ENCODE measurements at regions not wholly inside any gene's neighbourhood (a gene's known extent, or its start where the extent isn't known, plus 50 kb on each side); places are given as distances from the start of the nearest gene placed in this dataset.
"Not testable (repeated sequence)": the region's sequence is repeated elsewhere in the genome, so short reads cannot be mapped to it uniquely, and the experiment has no call there.

DNA sequence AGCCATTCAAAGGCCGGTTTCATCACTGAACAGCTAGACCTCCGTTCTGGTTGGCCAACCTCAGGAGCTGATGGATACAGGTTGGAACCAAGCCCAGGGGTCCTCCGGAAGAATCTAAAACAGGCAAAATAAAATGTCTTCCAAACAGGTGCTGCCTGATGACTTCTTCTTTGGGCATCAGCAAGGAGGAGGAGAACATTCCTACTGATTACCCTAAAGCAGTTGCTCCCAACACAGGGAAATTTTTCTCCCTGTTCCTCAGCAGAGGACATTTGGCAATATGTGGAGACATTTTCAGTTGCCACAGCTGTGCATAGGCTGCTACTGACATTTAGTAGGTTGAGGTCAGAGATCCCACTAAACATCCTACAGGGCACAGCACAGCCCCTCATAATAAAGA is 319.3 kb upstream of the PPARGC1A start:
- DNase-seq = no peak

DNA sequence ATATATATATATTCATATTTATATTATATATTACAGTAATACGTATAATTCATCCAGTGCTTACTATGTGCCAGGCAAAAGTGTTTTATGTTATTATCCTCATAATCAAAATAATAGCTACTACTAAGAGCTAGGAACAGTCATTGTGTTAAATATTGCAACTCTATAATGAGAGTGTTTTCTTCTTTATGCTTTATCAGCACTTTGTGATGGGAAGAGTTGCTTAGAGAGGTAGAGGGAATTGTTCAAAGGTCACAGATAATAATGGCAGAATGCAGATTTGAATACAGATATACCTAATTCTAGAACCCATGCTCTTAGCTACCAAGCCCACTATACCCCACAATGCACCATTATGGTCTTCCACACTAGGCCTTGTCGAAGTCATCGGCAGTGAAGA is 318.8 kb upstream of the PPARGC1A start:
- DNase-seq = no peak

DNA sequence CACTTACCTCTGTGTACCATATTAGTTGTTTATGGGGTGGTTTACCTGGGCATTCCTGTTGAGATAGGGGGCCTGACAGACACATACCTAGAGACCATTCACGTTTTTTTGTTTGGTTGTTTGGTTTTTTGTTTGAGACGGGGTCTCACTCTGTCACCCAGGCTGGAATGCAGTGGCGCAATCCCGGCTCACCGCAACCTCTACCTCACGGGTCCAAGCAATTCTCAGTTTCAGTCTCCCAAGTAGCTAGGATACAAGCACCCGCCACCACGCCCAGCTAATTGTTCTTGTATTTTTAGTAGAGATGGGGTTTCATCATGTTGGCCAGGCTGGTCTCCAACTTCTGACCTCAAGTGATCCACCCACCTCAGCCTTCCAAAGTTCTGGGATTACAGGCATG is 314.9 kb upstream of the PPARGC1A start:
- not testable (repeated sequence) for DNase-seq

DNA sequence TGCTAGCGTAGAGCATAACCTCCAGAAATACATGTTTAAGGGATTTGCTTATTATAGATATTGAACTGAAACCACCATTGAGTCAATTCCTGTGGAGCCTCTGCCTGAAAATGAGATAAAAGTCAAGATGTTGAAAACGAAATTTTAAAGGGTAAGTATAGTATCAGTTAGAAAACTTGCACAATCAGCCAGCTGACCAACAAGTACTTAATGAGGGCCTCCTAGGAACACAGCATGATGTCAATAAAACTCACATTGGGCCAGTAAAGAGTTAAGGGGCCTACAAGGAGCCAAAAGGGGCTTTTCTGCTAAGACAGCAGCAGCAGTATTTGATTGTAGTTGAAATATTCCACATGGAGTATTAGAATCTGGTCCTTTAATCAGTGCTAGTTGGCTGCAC is 314.1 kb upstream of the PPARGC1A start:
- DNase-seq = no peak

DNA sequence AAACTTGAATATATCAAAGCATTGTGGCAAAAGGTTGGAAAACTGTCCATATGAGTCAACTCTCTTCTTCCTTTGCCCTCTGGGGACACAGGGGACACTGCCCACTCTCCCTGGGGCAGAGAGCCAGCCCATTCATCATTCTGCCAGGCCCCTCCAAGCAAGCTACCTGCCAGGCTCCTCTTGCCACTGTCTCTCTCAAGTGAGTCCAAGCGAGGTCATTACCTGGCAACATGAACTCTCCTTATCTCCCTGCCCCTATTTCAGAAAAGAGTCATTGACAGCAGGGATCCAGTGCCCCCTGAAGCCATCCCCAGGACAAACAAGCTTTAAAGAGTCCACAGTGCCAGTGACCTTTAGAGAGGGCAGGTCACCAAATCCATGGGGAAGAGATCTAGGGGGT is 312.7 kb upstream of the PPARGC1A start:
- no peak for DNase-seq

DNA sequence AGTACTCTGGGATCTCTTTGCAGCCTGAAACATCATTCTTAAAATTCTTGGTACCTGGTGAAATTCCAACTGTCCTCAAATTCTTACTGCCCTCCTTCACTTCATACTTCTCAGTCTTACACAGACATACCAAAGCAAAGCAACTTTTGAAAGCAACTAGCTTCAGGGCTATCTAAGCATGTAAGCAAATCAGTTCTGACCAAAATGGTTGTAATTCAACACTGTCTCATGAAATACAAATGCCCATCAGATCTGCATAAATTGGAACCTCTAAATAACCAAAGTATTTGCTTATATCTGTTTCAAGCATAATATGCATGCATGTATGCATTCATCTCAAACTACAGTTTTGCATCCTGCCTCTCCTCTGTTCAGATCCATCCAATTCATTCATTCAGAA is 308.1 kb upstream of the PPARGC1A start:
- DNase-seq = no peak

DNA sequence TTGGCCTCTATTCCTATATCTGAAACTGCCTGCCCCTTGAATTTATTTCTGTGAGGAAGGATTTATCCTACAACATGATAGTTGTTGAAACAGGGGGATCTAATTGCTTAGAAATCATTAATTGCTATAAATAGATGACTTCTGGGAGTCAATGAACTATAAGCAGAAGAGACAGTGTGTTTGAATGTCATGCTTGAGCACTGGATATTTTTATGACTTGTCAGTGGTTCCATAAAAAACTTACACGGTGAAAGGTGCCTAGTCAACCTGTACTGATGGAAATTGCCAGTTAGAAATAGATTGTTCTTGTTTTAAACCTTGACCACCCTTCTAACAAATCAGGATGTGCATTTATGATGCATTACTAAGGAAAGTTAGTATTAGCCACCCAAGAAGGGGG is 306.9 kb upstream of the PPARGC1A start:
- DNase-seq = no peak

DNA sequence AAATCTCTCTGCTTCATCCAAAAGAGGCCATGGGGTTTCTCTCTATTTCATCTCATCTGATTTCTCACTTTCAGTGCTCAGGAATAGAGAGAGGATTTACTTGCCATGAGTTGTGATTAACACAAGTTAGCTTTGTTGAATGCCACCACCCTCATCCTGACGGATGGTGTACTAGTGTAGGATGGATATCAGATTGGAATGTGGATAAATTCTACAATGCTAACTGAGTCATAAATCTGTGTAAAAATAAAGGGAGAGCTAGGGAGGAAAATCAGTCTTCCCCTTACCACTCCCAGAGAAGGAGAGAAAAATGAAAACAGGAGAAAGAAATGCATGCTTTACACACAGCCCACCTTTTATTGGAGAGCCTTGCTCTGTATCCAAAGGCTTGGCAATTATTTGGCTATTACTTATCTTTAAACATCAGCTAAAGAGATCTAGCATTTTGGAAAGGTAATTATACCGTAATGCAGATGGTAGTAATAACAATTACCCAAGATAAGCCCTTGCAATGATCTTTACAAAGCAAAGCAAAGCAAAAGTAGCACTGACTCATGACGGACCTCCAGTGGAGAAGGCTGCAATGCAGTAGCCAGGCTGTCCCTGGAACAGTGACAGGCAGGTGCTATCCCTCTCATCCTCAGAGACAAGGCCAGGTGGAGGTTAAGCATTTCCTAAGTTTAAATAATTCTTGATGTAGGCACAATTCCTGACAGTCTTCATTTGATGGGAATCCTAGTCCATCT is 306.3 kb upstream of the PPARGC1A start:
- no peak for DNase-seq

DNA sequence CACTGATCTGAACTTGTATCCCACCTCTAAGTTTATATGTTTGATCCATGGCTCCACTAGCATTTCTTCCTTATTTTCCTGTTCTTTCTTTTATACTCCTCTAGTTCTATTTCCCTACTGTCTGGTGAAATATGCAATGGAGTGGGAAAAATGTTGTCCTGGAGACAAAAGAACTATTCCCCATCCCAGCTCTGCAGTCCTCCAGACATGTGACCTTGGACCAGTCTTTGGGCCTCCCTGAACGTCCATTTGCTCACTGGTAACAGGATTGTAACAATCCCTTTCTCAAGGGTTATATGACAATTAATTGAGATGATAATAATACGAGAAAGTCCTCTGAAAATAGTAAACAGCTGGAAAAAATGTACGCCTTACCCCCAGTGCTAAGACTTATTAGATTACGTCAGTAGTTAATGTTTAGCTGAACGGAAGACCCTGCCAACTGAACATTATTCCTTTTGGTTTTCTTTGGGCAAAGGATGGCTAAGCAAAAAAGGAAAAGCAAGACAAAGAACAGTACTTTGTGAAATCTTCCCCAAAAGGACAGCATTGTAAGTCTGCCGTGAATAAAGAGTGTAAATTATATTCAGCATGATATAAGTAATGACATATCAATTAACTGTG is 302.3 kb upstream of the PPARGC1A start:
- no peak for DNase-seq

DNA sequence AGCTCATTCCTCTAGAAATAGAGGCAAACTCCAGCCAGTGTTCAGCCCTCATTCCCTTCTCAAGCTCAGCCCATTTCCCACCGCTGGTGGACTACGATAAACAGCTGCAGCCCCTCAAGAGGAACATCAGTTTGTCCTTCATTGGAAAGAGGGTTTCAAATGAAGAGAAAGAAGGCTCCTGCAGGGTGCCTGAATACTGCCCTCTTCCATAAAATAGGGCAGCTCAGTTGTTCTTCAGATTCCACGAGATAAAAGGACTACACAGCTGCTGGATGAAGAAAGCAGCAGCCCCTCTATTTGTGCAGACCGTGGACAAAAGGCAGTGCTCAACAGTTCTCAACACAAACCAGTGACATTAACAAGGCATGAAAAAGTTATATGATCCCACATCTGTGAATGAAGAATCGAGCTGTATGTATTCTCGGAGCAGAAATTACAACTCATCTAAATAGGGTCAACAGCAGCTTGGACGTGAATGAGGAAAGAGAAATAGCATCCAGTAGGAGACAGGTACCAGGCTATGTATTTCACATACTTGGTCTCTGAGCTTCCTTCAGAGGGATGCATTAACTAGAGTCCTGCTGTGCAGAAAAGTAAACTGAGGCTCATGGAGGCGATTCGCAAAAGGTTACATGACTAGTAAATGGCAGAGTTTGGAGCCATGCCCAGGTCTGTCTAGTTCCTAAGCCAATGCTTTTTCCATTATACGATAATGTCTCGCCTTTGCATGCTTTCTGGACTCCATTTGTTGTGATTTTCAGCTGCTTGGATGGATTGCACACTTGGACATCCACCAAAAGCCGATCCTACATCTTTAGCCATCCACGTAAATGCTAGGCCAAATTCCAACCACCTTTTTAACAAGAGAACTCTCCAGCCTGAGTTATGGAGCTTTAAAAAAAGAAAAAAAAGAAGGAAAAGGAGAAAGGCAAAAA is 301.2 kb upstream of the PPARGC1A start:
- no peak for DNase-seq

DNA sequence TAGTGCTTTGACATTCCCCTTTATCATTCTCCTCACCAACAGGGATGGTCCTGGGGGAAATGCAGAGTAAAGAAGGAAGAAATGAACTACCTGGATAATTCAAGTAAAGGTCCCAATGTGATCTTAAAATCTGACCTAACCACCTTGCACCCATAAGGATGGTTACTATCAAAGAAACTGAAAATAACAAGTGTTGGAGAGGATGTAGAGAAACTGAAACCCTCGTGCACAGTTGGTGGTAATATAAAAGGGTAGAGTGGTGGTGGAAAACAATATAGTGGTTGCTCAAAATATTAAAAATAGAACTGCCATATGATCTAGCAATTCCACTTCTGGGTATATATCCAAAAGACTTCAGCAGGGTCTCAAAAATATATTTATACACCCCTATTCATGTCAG is 298.6 kb upstream of the PPARGC1A start:
- no peak for DNase-seq

DNA sequence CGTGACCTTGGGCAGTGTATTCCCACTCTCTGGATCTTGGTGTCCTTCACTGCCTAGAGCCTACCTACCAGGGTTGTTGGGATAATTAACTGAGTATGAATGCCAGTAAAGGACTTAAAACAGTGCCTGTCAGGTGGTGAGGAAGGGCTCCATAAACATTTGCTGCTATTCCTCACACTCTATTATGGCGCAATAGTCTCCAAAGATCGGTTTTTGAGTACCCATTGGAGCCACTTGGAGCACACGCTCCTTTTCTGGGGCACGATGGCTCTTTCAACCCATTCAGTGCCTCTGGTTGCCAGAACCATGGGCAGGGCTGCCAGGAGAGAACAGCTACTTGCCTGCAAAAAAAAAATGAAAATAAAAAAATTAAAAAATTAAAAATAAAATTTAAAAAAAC is 296.6 kb upstream of the PPARGC1A start:
- no peak for DNase-seq

DNA sequence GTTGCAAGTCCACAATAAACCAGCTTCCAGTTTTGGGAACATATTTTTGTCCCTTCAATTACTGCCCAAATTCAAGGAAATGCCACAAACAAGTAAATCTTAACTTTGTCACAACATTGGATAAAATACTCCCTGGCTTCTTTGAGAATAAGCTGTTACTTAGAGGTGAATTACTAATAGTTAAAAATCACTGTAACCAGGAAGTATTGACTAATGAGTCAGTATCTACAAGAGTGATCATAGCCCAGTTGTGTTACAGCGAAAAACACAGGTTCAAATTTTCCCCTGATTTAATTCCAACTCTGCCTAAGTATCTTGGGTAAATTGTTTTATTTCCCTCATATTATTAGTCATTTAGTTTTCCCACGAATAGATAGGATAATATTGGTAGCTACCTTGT is 291.2 kb upstream of the PPARGC1A start:
- no peak for DNase-seq

DNA sequence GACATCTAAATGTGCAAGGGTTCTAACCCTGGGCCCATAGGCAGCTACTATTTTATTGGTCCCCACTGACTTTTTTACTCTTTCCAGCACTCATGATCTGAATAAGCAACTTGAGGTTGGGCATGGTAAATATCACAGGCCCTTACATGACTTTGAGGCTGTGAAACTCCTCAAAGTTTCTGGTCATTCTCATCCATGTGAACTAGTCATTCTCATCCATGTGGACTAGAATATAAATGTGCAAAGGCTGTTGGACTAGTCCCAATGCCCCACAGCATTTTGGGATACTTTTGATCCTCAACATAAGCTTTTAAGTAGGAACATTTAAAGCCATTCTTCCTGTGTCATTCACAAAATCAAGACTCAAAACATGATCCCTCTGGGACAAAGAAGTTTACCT is 290.7 kb upstream of the PPARGC1A start:
- DNase-seq = no peak

DNA sequence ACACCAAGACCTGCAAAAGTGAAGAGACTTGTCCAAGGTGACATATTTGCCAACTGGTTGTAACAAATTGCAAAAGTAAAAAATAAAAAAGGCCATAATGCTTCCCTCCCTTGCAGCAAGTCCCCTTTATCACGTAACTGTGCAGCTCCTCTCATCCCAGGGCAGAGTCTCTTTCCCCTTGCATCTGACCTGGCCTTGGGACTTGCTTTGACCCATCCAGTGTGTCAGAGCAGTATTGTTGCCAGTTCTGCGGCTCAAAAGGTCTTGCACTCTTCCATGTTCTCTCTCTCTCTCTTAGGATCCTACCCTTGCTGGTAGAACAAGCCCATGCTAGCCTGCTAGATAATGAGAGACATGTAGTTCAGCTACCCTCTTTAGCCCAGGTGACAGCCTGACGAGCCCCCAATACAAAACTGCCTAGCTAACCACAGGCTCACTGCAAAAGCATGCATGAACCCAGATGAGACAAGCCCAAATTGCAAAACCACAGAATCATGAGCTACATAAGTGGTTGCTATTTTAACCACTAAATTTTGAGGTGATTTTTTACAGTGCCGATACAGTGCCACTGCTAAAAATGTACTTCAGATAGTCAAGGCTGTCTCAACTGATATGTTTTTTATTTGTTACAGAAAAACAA is 289.5 kb upstream of the PPARGC1A start:
- no peak for DNase-seq

DNA sequence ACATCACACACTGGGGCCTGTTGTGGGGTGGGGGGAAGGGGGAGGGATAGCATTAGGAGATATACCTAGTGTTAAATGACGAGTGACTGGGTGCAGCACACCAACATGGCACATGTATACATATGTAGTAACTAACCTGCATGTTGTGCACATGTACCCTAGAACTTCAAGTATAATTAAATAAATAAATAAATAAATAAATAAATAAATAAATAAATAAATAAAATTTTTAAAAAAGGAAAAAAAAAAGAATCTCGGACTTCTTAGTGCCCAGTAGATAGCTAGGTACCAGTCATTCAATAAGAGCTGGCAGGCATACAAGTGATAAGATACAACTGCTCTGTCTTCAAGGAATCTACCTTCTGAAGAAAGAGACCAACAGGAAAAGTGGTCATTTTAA is 287.6 kb upstream of the PPARGC1A start:
- not testable (repeated sequence) for DNase-seq

DNA sequence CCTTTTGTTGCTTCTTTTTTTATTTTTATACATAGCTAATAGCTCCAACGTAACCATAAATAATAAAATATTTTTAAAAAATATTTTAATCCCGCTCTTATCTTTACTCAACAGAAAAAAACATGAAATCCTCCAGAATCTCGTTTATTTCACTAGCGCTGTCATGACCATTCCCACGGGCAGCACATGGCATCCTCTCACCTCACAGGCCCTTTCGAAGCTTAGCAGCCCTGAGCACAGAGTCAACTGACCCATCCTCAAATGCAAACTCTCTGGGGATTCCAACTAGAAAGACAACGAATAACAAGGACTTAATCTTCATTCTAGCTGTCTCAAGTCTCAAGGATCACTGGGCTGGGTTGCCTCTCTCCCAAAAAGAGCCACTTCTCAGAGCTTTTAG is 285.9 kb upstream of the PPARGC1A start:
- DNase-seq = no peak

DNA sequence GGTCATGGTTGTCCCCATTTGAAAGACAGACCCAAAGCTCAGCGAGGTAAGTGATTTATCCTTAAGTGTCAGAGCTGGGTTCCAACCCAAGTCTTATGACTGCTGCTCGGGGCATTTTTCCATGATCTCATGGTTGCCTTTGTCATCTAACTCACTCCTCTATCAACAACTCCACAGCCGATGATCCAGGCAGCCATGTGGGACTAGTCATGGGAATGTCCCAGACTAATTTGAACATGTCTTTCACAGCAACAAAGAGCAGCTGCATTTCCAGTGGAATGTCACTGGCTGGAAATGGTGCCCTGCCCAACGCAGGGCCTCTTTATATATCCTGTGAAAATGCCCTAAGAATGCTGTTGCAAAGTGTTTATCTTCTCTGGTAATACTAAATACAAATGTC is 284.8 kb upstream of the PPARGC1A start:
- DNase-seq = no peak

DNA sequence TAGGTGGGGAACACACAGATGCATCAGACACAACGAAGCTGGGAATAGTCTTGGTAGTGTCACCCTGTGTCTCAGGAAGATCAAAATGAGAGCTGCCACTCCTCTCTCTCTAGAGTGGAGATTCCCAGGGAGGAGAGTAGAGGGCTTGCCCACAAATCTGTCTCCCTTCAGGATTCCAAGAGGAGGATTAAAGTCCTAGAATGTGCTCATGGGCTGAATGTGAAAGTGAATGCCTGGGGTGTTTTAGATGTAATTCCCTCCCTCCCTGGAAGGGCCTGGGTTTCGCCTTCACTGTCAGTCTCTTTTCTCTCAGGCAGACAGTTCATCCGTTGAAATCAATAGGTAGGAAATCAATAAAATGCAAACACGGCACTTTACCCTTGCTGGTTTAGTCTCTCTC is 282.6 kb upstream of the PPARGC1A start:
- no peak for DNase-seq

DNA sequence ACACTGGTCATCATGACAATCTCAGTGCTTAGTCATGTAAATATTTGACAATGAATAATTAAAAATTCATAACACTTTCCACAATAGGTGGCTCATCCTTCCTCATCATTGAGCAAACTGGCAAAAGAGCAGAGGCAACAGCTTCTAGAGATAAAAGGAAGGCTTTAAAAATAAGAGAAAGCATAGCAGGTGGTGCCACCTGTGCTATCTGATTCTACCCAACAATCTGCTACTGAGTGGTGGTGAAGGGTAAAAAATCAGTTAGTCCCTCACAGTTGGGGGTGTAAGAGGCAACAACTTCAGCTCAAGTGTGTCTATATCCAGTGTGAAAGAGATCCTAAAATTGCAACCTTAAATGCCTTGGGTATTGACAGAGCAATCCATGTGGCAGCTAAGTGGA is 280.1 kb upstream of the PPARGC1A start:
- no peak for DNase-seq

DNA sequence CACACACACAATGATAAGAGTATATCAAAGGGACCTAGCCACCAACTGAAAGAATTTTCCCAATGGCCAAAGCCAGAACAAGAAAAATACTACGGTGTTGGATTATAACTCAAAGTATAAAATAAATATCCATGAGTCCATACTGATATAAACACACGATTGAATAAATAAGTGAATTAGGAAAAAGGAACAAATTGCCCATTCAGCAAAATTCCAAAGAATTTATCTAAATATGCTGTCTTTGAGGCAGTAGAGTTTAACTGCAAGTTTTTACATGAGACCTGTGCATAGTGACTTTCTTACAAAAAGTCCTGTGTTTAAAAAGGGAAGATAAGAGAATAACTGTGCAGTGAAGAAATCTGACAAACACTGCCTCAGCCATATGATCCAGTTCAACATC is 278.8 kb upstream of the PPARGC1A start:
- DNase-seq = no peak

DNA sequence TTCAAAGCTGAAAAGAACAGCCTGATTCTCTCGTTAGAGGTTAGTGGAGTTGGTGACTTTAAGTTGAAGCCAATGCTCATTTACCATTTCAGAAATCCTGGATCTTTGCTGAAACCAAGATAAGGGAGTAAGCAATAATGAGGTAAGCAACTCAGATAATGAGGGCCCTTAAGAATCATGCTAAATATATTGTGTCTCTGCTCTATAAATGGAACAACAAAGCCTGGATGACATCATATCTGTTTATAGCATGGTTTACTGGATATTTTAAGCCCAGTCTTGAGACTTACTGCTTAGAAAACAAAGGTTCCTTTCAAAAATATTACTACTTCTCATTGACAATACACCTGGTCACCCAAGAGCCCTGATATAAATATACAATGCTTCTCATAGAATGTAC is 276.7 kb upstream of the PPARGC1A start:
- DNase-seq = no peak

Data from hypothalamus (tissue), 51 donors.